GM12878 (cell line): ENCODE measurements at regions not wholly inside any gene's neighbourhood (a gene's known extent, or its start where the extent isn't known, plus 50 kb on each side); places are given as distances from the start of the nearest gene placed in this dataset.

ENCODE experiments used
- ATAC-seq: fragments of 200-7000 bp; cut with Tn5 transposase; 3 replicates; pipeline ENCODE4 v1.9.1; 2020; ENCODE audit warnings: mild to moderate bottlenecking, moderate library complexity
- BruUV-seq: library from RNA; stranded (reverse); fragments of 400-500 nt; replicated peaks from 2 replicates; lab custom pipeline; 2021; lab: Mats Ljungman, UMichigan
- CTCF ChIA-PET: fragments of 300-600 bp; sonication (Branson Sonifier 250); formaldehyde crosslinking; extraction: SDS; loops from one replicate; lab custom pipeline; 2021; ENCODE audit warnings: inconsistent platforms; lab: Yijun Ruan, JAX
- POLR2A ChIA-PET: fragments of 350-600 bp; formaldehyde crosslinking; extraction: SDS; loops from one replicate; lab custom pipeline; 2021; ENCODE audit warnings: inconsistent platforms; lab: Charles Lee
- RAD21 ChIA-PET: fragments of 300-600 bp; sonication (Branson Sonifier 250); formaldehyde crosslinking; loops from one replicate; lab custom pipeline; 2023; ENCODE audit warnings: antibody characterized with exemption; ENCODE audit not compliant: unreplicated experiment; lab: Charles Lee
- SMC1A ChIA-PET: fragments of 300-600 bp; sonication (Branson Sonifier 250); formaldehyde crosslinking; loops from one replicate; lab custom pipeline; 2023; ENCODE audit not compliant: unreplicated experiment, uncharacterized antibody; lab: Charles Lee
- DNase-seq: peaks from one replicate; pipeline ENCODE4 v3.0.0-alpha.2; 2011; ENCODE audit warnings: low read depth, low spot score
- FAIRE-seq: peaks from 3 replicates; lab custom pipeline; 2011; peaks lifted over from hg19 to GRCh38; lab: Jason Lieb, UNC
- H2AFZ ChIP-seq: 2 replicates; pipeline ENCODE4 v1.6.0; 2011; ENCODE audit warnings: low read depth, low read length, control low read depth; ENCODE audit not compliant: control insufficient read depth
- H3K27ac ChIP-seq: 2 replicates; pipeline ENCODE4 v1.5.1; 2011; ENCODE audit warnings: control low read depth; ENCODE audit not compliant: control insufficient read depth, insufficient read depth
- H3K27me3 ChIP-seq, 2 experiments: replicated peaks in 1 of 2; 2 replicates each; pipeline versions ENCODE4 v1.6.0 to v1.6.1; 2011; ENCODE audit warnings: low read length in 1 of 2; ENCODE audit not compliant: control insufficient read depth in 2 of 2, insufficient read depth in 2 of 2
- H3K36me3 ChIP-seq, 2 experiments: 2 replicates each; pipeline ENCODE4 v1.5.1; 2011; ENCODE audit warnings: low read length in 1 of 2; ENCODE audit not compliant: control insufficient read depth in 2 of 2, insufficient read depth in 2 of 2
- H3K4me1 ChIP-seq: 2 replicates; pipeline ENCODE4 v1.6.1; 2011; ENCODE audit warnings: mild to moderate bottlenecking, low read length, moderate library complexity, mixed read lengths; ENCODE audit not compliant: control insufficient read depth, insufficient read depth
- H3K4me2 ChIP-seq: 2 replicates; pipeline ENCODE4 v1.6.0; 2011; ENCODE audit warnings: control low read depth; ENCODE audit not compliant: control insufficient read depth, insufficient read depth
- H3K4me3 ChIP-seq: fragments of 200-600 bp; sonication (generic); 2 replicates; pipeline ENCODE4 v1.5.1; 2016
- H3K79me2 ChIP-seq: 2 replicates; pipeline ENCODE4 v1.6.0; 2011; ENCODE audit warnings: low read length; ENCODE audit not compliant: control insufficient read depth, insufficient read depth
- H3K9ac ChIP-seq: 2 replicates; pipeline ENCODE4 v1.8.0; 2011; ENCODE audit warnings: low read length, control low read depth, mixed read lengths; ENCODE audit not compliant: control insufficient read depth, insufficient read depth
- H3K9me3 ChIP-seq: replicated peaks from 3 replicates; pipeline ENCODE4 v1.5.1; 2011; ENCODE audit warnings: mild to moderate bottlenecking, low read length; ENCODE audit not compliant: control insufficient read depth, insufficient read depth
- H4K20me1 ChIP-seq: 2 replicates; pipeline ENCODE4 v1.6.0; 2011; ENCODE audit not compliant: control insufficient read depth, insufficient read depth
- BACH1 ChIP-seq: fragments of 450-650 bp; IDR thresholded peaks from 2 replicates; pipeline ENCODE4 v1.6.1; 2017; ENCODE audit warnings: mild to moderate bottlenecking, borderline replicate concordance
- BCL11A ChIP-seq: IDR thresholded peaks from 2 replicates; pipeline ENCODE4 v1.6.1; 2011; ENCODE audit warnings: low read depth, low read length
- FOXK2 ChIP-seq: fragments of 450-650 bp; IDR thresholded peaks from 2 replicates; pipeline ENCODE4 v1.6.1; 2017; ENCODE audit warnings: mild to moderate bottlenecking, moderate library complexity
- KAT2A ChIP-seq: conservative IDR thresholded peaks from 2 replicates; pipeline ENCODE4 v1.6.1; 2011; ENCODE audit warnings: low read depth, low read length; ENCODE audit not compliant: control insufficient read depth
- NFIC ChIP-seq: IDR thresholded peaks from 2 replicates; pipeline ENCODE4 v1.6.1; 2012; ENCODE audit warnings: low read depth, mild to moderate bottlenecking, inconsistent platforms, low read length, moderate library complexity
- SREBF1 ChIP-seq: IDR thresholded peaks from 2 replicates; pipeline ENCODE4 v1.6.1; 2012; ENCODE audit warnings: mild to moderate bottlenecking, low read length
- ZNF24 ChIP-seq: fragments of 450-650 bp; IDR thresholded peaks from 2 replicates; pipeline ENCODE4 v1.6.1; 2017; ENCODE audit warnings: antibody characterized with exemption, mild to moderate bottlenecking
- WGBS: methylation state at CpG from one replicate; pipeline ENCODE4 v1.1.6; 2016; ENCODE audit warnings: low lambda C conversion rate; ENCODE audit not compliant: insufficient replicate concordance, insufficient coverage; ENCODE audit errors: missing lambda C conversion rate; 5-methylcytosine and 5-hydroxymethylcytosine counted together
- in situ Hi-C: fragments of 300-500 bp; cut with MboI; formaldehyde crosslinking; loops from 9 replicates; pipeline ENCODE4 v1.14.3; 2018; ENCODE audit warnings: mixed read lengths
- intact Hi-C: fragments of 100-400 bp; cut with micrococcal nuclease; formaldehyde crosslinking; loops from one replicate; pipeline ENCODE4 v1.14.2; 2022; ENCODE audit not compliant: unreplicated experiment
- TF ChIP-seq, protein P1 (sequence below): fragments of 450-650 bp; IDR thresholded peaks from 2 replicates; pipeline ENCODE4 v1.6.1; 2017; ENCODE audit warnings: mild to moderate bottlenecking, low read depth, inconsistent platforms; ENCODE audit not compliant: poor library complexity, severe bottlenecking
- TF ChIP-seq, protein P2 (sequence below), 3 experiments: IDR thresholded peaks in 2 of 3; conservative IDR thresholded peaks in 1 of 3; 2 replicates each; pipeline ENCODE4 v1.5.1; 2011; ENCODE audit warnings: low read depth in 3 of 3, low read length in 3 of 3, mild to moderate bottlenecking in 3 of 3, control low read depth in 2 of 3, moderate library complexity in 2 of 3, inconsistent platforms in 1 of 3, mixed read lengths in 1 of 3; ENCODE audit not compliant: control insufficient read depth in 2 of 3, insufficient read depth in 1 of 3; ENCODE audit errors: extremely low read depth in 1 of 3
- TF ChIP-seq, protein P3 (sequence below): fragments of 450-650 bp; IDR thresholded peaks from 2 replicates; pipeline ENCODE4 v1.6.1; 2017; ENCODE audit warnings: antibody characterized with exemption, mild to moderate bottlenecking, moderate library complexity
- TF ChIP-seq, protein P4 (sequence below): fragments of 150-350 bp; IDR thresholded peaks from 2 replicates; pipeline ENCODE4 v1.6.1; 2016; ENCODE audit warnings: low read depth, low read length

DNA sequence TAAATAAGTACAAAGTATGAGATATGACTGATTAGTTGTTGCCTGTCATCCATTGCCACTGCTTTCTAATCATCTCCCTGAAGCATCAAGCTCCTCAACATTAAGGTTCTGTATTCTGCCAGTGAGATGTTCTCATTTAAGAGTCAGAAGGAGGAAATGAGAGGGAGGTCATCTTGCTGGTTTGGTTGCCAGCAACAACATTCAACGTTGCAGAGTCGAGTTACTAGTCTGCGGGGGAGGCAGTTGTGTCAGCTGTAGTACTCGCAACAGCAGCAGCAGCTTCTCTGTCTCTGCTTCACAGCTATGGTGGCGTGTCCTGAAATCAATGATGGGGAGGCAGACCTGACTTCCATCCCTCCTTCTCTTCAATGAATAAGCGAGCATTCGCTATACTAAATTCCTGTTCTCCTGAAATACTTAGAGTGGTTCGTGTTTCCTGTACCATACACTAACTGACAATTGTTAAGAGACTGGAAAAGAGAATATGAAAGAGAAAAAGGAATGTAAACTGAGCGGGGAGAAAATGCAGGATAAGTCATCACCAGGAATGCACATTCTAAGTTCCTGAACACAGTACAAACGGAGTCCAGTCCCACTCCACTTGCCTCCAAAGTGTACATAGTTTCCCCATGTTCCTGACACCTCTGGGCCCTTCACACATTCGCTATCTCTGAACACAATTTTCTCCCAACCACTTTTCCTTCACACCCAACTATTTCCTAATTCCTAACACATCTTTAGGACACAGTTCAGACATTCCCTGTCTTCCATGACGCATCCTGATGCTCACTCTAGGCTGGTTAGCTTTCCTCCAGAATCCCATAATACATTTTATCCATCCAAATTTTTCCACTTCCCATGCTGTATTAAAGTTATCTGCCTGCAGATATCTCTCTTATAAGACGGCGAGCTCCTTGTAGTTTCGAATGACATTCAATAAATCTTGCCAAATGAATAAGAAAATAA, 263.0 kb downstream of the KLF12 start:
- H3K9ac ChIP-seq = no peak overlapping the region
- DNase-seq (no peak), ATAC-seq (no peak), FAIRE-seq (no peak)
- no peaks in the 10 kb centered on the region for H3K27me3 ChIP-seq
- no peaks in the 10 kb centered on the region; the same call in 2 of the 3 replicates for H3K9me3 ChIP-seq
- H3K4me1 ChIP-seq = peaks cover under 1% of the 10 kb centered on the region; the same call in 1 of the 2 replicates
- in situ Hi-C loops (no loop called here), intact Hi-C loops (no loop called here)
- H2AFZ ChIP-seq = no peak overlapping the region
- no peak overlapping the region for H3K27ac ChIP-seq
- H3K4me3 ChIP-seq = no peak overlapping the region
- H3K36me3 ChIP-seq = no peaks in the 10 kb centered on the region
- H3K4me2 ChIP-seq = no peak overlapping the region
- H4K20me1 ChIP-seq = no peaks in the 10 kb centered on the region
- BruUV-seq = no TSS peak
- CTCF ChIA-PET = no interaction called here
- POLR2A ChIA-PET = no interaction called here
- H3K79me2 ChIP-seq = no peaks in the 10 kb centered on the region
- 83% methylated on average over 14 of the region's 15 CpGs for WGBS
- RAD21 ChIA-PET = no interaction called here
- SMC1A ChIA-PET = no interaction called here
- no peak for TF ChIP-seq BACH1
- TF ChIP-seq, protein P1, sequence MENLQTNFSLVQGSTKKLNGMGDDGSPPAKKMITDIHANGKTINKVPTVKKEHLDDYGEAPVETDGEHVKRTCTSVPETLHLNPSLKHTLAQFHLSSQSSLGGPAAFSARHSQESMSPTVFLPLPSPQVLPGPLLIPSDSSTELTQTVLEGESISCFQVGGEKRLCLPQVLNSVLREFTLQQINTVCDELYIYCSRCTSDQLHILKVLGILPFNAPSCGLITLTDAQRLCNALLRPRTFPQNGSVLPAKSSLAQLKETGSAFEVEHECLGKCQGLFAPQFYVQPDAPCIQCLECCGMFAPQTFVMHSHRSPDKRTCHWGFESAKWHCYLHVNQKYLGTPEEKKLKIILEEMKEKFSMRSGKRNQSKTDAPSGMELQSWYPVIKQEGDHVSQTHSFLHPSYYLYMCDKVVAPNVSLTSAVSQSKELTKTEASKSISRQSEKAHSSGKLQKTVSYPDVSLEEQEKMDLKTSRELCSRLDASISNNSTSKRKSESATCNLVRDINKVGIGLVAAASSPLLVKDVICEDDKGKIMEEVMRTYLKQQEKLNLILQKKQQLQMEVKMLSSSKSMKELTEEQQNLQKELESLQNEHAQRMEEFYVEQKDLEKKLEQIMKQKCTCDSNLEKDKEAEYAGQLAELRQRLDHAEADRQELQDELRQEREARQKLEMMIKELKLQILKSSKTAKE = no peak
- no peak for TF ChIP-seq KAT2A
- TF ChIP-seq, protein P2, sequence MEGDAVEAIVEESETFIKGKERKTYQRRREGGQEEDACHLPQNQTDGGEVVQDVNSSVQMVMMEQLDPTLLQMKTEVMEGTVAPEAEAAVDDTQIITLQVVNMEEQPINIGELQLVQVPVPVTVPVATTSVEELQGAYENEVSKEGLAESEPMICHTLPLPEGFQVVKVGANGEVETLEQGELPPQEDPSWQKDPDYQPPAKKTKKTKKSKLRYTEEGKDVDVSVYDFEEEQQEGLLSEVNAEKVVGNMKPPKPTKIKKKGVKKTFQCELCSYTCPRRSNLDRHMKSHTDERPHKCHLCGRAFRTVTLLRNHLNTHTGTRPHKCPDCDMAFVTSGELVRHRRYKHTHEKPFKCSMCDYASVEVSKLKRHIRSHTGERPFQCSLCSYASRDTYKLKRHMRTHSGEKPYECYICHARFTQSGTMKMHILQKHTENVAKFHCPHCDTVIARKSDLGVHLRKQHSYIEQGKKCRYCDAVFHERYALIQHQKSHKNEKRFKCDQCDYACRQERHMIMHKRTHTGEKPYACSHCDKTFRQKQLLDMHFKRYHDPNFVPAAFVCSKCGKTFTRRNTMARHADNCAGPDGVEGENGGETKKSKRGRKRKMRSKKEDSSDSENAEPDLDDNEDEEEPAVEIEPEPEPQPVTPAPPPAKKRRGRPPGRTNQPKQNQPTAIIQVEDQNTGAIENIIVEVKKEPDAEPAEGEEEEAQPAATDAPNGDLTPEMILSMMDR (IDR thresholded peaks at IDR 0.05 in 2 of 3, conservative IDR thresholded peaks at IDR 0.05 in 1 of 3; ENCODE audit: control insufficient read depth in 2 of 3, extremely low read depth in 1 of 3, insufficient read depth in 1 of 3, low read depth in 3 of 3, low read length in 3 of 3) = no peak
- TF ChIP-seq SREBF1 = no peak
- TF ChIP-seq BCL11A = no peak
- TF ChIP-seq ZNF24 = no peak
- TF ChIP-seq, protein P3, sequence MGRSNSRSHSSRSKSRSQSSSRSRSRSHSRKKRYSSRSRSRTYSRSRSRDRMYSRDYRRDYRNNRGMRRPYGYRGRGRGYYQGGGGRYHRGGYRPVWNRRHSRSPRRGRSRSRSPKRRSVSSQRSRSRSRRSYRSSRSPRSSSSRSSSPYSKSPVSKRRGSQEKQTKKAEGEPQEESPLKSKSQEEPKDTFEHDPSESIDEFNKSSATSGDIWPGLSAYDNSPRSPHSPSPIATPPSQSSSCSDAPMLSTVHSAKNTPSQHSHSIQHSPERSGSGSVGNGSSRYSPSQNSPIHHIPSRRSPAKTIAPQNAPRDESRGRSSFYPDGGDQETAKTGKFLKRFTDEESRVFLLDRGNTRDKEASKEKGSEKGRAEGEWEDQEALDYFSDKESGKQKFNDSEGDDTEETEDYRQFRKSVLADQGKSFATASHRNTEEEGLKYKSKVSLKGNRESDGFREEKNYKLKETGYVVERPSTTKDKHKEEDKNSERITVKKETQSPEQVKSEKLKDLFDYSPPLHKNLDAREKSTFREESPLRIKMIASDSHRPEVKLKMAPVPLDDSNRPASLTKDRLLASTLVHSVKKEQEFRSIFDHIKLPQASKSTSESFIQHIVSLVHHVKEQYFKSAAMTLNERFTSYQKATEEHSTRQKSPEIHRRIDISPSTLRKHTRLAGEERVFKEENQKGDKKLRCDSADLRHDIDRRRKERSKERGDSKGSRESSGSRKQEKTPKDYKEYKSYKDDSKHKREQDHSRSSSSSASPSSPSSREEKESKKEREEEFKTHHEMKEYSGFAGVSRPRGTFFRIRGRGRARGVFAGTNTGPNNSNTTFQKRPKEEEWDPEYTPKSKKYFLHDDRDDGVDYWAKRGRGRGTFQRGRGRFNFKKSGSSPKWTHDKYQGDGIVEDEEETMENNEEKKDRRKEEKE = no peak
- TF ChIP-seq FOXK2 = no peak
- no peak for TF ChIP-seq NFIC
- TF ChIP-seq, protein P4, sequence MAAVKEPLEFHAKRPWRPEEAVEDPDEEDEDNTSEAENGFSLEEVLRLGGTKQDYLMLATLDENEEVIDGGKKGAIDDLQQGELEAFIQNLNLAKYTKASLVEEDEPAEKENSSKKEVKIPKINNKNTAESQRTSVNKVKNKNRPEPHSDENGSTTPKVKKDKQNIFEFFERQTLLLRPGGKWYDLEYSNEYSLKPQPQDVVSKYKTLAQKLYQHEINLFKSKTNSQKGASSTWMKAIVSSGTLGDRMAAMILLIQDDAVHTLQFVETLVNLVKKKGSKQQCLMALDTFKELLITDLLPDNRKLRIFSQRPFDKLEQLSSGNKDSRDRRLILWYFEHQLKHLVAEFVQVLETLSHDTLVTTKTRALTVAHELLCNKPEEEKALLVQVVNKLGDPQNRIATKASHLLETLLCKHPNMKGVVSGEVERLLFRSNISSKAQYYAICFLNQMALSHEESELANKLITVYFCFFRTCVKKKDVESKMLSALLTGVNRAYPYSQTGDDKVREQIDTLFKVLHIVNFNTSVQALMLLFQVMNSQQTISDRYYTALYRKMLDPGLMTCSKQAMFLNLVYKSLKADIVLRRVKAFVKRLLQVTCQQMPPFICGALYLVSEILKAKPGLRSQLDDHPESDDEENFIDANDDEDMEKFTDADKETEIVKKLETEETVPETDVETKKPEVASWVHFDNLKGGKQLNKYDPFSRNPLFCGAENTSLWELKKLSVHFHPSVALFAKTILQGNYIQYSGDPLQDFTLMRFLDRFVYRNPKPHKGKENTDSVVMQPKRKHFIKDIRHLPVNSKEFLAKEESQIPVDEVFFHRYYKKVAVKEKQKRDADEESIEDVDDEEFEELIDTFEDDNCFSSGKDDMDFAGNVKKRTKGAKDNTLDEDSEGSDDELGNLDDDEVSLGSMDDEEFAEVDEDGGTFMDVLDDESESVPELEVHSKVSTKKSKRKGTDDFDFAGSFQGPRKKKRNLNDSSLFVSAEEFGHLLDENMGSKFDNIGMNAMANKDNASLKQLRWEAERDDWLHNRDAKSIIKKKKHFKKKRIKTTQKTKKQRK = no peak
